A549 (cell line): ENCODE measurements at regions not wholly inside any gene's neighbourhood (a gene's known extent, or its start where the extent isn't known, plus 50 kb on each side); places are given as distances from the start of the nearest gene placed in this dataset.

Experiments used
- ATAC-seq, 2 experiments: fragments of 200-7000 bp in 1 of 2; fragments of >200 bp in 1 of 2; cut with Nextera tagmentation in 1 of 2; cut with Tn5 transposase in 1 of 2; 3 replicates each; pipeline versions ENCODE4 v1.8.0 to v1.9.1; 2018 to 2020; ENCODE audit warnings: mild to moderate bottlenecking in 1 of 2, moderate library complexity in 1 of 2
- CTCF ChIA-PET: fragments of 300-600 bp; sonication (Branson Sonifier 250); formaldehyde crosslinking; extraction: SDS; loops from one replicate; lab custom pipeline; 2021; ENCODE audit warnings: antibody characterized with exemption, inconsistent platforms; lab: Yijun Ruan, JAX
- POLR2A ChIA-PET: fragments of 350-600 bp; formaldehyde crosslinking; extraction: SDS; loops from one replicate; lab custom pipeline; 2021; ENCODE audit warnings: antibody characterized with exemption, inconsistent platforms; lab: Yijun Ruan, JAX
- DNase-seq, 2 experiments: peaks; one replicate each; pipeline versions ENCODE4 v3.0.0 to v3.0.0-alpha.2; 2011 to 2016; ENCODE audit warnings: low read depth in 1 of 2, low spot score in 1 of 2
- FAIRE-seq: peaks from 2 replicates; lab custom pipeline; 2011; peaks lifted over from hg19 to GRCh38; lab: Jason Lieb, UNC
- H3K27ac ChIP-seq, 2 experiments: fragments of >200 bp; sonication (Bioruptor Twin); formaldehyde crosslinking; 3 replicates each; pipeline ENCODE4 v1.5.1; 2016 to 2017
- H3K4me1 ChIP-seq: fragments of >200 bp; sonication (Bioruptor Twin); formaldehyde crosslinking; 3 replicates; pipeline ENCODE4 v1.6.1; 2016
- H3K4me2 ChIP-seq: fragments of >200 bp; sonication (Bioruptor Twin); formaldehyde crosslinking; 3 replicates; pipeline ENCODE4 v1.6.1; 2016
- H3K4me3 ChIP-seq: fragments of >200 bp; sonication (Bioruptor Twin); formaldehyde crosslinking; 3 replicates; pipeline ENCODE4 v1.5.1; 2016
- H3K9me3 ChIP-seq: fragments of >200 bp; sonication (Bioruptor Twin); formaldehyde crosslinking; 3 replicates; pipeline ENCODE4 v1.6.1; 2016
- CBX8 ChIP-seq: fragments of 200-600 bp; sonication (generic); IDR thresholded peaks from 2 replicates; pipeline ENCODE4 v1.6.1; 2016
- CHD2 ChIP-seq: fragments of 150-350 bp; IDR thresholded peaks from 2 replicates; pipeline ENCODE4 v1.6.1; 2014; ENCODE audit warnings: low read length; ENCODE audit not compliant: partially characterized antibody
- CHD4 ChIP-seq: fragments of 200-600 bp; sonication (generic); IDR thresholded peaks from 2 replicates; pipeline ENCODE4 v1.6.1; 2016; ENCODE audit warnings: antibody characterized with exemption, mild to moderate bottlenecking, borderline replicate concordance
- EP300 ChIP-seq, 2 experiments: fragments of >200 bp; sonication (Bioruptor Twin); formaldehyde crosslinking; IDR thresholded peaks; 2 replicates in 1 of 2; 3 replicates in 1 of 2; pipeline ENCODE4 v1.6.1; 2016 to 2017
- FOSB ChIP-seq: fragments of 250-450 bp; sonication (Bioruptor Pico); IDR thresholded peaks from 2 replicates; pipeline ENCODE4 v1.5.0; 2020; ENCODE audit warnings: mild to moderate bottlenecking, moderate library complexity
- FOSL2 ChIP-seq, 2 experiments: fragments of 450-650 bp in 1 of 2; fragments of >200 bp in 1 of 2; sonication (Bioruptor Twin) in 1 of 2; formaldehyde crosslinking; IDR thresholded peaks; 2 replicates each; pipeline versions ENCODE4 v1.5.0 to v1.6.1; 2016 to 2020; ENCODE audit warnings: mild to moderate bottlenecking in 1 of 2, moderate library complexity in 1 of 2
- HDAC2 ChIP-seq: fragments of 200-600 bp; sonication (generic); IDR thresholded peaks from 2 replicates; pipeline ENCODE4 v1.6.1; 2016
- NFE2L2 ChIP-seq: fragments of 150-350 bp; conservative IDR thresholded peaks from 2 replicates; pipeline ENCODE4 v1.6.1; 2014; ENCODE audit warnings: low read length
- NR3C1 ChIP-seq: fragments of >200 bp; sonication (Bioruptor Twin); formaldehyde crosslinking; IDR thresholded peaks from 3 replicates; pipeline ENCODE4 v1.6.1; 2017
- PHF8 ChIP-seq: fragments of 200-600 bp; sonication (generic); IDR thresholded peaks from 2 replicates; pipeline ENCODE4 v1.6.1; 2016; ENCODE audit warnings: low read depth, mild to moderate bottlenecking, antibody characterized with exemption, moderate library complexity, borderline replicate concordance
- POLR2AphosphoS2 ChIP-seq: conservative IDR thresholded peaks from 2 replicates; pipeline ENCODE4 v1.6.1; 2012; ENCODE audit warnings: low read length, improper control_type of control experiment, inconsistent platforms
- RAD21 ChIP-seq, 2 experiments: fragments of >200 bp in 1 of 2; sonication (Bioruptor Twin) in 1 of 2; formaldehyde crosslinking in 1 of 2; IDR thresholded peaks in 1 of 2; conservative IDR thresholded peaks in 1 of 2; 2 replicates in 1 of 2; 3 replicates in 1 of 2; pipeline ENCODE4 v1.6.1; 2012 to 2018; ENCODE audit warnings: inconsistent platforms in 1 of 2
- RFX5 ChIP-seq: fragments of 450-650 bp; IDR thresholded peaks from 2 replicates; pipeline ENCODE4 v1.7.1; 2014; ENCODE audit warnings: antibody characterized with exemption, mild to moderate bottlenecking, moderate library complexity
- RNF2 ChIP-seq: fragments of 200-600 bp; sonication (generic); IDR thresholded peaks from 2 replicates; pipeline ENCODE4 v1.6.1; 2016; ENCODE audit warnings: low read depth, mild to moderate bottlenecking, antibody characterized with exemption, moderate library complexity, borderline replicate concordance
- ZC3H11A ChIP-seq: fragments of 450-650 bp; IDR thresholded peaks from 2 replicates; pipeline ENCODE4 v1.6.1; 2014; ENCODE audit warnings: antibody characterized with exemption, mild to moderate bottlenecking
- WGBS: methylation state at CpG from one replicate; pipeline ENCODE4 v1.1.6; 2017; ENCODE audit errors: missing lambda C conversion rate; 5-methylcytosine and 5-hydroxymethylcytosine counted together
- TF ChIP-seq, protein P1 (sequence below): fragments of 250-450 bp; sonication (Bioruptor Pico); IDR thresholded peaks from 2 replicates; pipeline ENCODE4 v1.5.0; 2021; ENCODE audit warnings: mild to moderate bottlenecking, moderate library complexity, borderline replicate concordance
- TF ChIP-seq, protein P2 (sequence below): IDR thresholded peaks from 2 replicates; pipeline ENCODE4 v1.6.1; 2012
- TF ChIP-seq, protein P3 (sequence below): fragments of 200-600 bp; sonication (generic); IDR thresholded peaks from 2 replicates; pipeline ENCODE4 v1.6.1; 2016; ENCODE audit warnings: antibody characterized with exemption, mild to moderate bottlenecking, moderate library complexity
- TF ChIP-seq, protein P4 (sequence below): fragments of 150-350 bp; IDR thresholded peaks from 2 replicates; pipeline ENCODE4 v1.6.1; 2014; ENCODE audit warnings: low read depth, mild to moderate bottlenecking, low read length
- TF ChIP-seq, protein P5 (sequence below): fragments of >200 bp; sonication (Bioruptor Twin); formaldehyde crosslinking; IDR thresholded peaks from 3 replicates; pipeline ENCODE4 v1.6.1; 2016

DNA sequence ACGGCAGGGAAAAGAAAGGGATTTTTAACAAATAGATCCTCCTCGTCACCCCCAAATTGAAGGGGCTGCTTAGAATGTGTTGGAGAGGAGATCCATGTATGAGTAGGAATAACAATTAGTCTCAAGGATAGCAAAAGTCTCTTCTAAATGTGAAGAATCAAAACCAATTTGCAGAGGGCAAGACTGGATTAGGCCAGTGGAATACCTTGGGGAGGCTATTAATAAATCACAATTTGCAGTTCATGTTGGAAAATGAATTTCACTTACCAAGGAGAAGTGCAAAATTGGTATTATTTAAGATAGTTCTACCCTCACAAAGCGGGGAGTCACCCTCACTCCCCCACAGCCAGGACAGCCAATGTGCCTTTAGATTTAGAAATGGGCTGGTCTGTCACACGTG is 299.8 kb upstream of the SLC30A5 start:
- H3K27ac ChIP-seq, result no peak overlapping the region
- CTCF ChIA-PET, result no interaction called here
- no peak for FAIRE-seq
- no peak for ATAC-seq
- H3K4me3 ChIP-seq, result no peak overlapping the region
- POLR2A ChIA-PET, result no interaction called here
- H3K4me2 ChIP-seq, result no peak overlapping the region
- DNase-seq, result no peak
- no peaks in the 10 kb centered on the region for H3K4me1 ChIP-seq
- TF ChIP-seq FOSB (no peak), PHF8 (no peak), CHD4 (no peak)
- TF ChIP-seq, protein P1, sequence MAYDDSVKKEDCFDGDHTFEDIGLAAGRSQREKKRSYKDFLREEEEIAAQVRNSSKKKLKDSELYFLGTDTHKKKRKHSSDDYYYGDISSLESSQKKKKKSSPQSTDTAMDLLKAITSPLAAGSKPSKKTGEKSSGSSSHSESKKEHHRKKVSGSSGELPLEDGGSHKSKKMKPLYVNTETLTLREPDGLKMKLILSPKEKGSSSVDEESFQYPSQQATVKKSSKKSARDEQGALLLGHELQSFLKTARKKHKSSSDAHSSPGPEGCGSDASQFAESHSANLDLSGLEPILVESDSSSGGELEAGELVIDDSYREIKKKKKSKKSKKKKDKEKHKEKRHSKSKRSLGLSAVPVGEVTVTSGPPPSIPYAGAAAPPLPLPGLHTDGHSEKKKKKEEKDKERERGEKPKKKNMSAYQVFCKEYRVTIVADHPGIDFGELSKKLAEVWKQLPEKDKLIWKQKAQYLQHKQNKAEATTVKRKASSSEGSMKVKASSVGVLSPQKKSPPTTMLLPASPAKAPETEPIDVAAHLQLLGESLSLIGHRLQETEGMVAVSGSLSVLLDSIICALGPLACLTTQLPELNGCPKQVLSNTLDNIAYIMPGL, result no peak
- H3K9me3 ChIP-seq, result no peaks in the 10 kb centered on the region
- WGBS, result 48% methylated on average over 4 of the region's 4 CpGs

DNA sequence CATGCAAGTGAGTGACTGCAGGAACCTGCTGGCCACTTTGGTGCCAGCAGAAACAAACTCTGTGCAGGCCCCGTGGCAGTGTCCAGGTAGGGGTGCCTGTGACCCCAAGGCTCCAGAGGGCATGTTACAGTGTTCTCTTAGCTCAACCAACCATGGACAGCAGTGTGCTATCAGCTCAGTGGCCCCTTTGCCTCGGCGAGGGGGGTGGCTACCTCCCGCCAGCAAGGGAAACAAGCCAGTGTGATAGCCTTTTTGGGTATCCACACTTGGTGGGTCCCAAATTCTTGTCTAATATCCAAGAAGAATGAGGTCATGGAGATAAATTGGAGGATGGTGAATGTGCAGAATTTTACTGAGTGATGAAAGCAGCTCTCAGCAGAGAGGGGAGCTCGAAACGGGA is 298.6 kb upstream of the SLC30A5 start:
- no peaks in the 10 kb centered on the region for H3K9me3 ChIP-seq
- ChIA-PET CTCF (no interaction called here), POLR2A (no interaction called here)
- FAIRE-seq (no peak), DNase-seq (no peak), ATAC-seq (no peak)
- no peak for TF ChIP-seq RAD21 (conservative IDR thresholded peaks at IDR 0.05 in 1 of 2, IDR thresholded peaks at IDR 0.05 in 1 of 2)
- no peak for TF ChIP-seq CHD2
- no peak overlapping the region for H3K27ac ChIP-seq
- no peak overlapping the region for H3K4me2 ChIP-seq
- no peaks in the 10 kb centered on the region for H3K4me1 ChIP-seq
- 23% methylated on average over 6 of the region's 6 CpGs for WGBS
- no peak overlapping the region for H3K4me3 ChIP-seq

DNA sequence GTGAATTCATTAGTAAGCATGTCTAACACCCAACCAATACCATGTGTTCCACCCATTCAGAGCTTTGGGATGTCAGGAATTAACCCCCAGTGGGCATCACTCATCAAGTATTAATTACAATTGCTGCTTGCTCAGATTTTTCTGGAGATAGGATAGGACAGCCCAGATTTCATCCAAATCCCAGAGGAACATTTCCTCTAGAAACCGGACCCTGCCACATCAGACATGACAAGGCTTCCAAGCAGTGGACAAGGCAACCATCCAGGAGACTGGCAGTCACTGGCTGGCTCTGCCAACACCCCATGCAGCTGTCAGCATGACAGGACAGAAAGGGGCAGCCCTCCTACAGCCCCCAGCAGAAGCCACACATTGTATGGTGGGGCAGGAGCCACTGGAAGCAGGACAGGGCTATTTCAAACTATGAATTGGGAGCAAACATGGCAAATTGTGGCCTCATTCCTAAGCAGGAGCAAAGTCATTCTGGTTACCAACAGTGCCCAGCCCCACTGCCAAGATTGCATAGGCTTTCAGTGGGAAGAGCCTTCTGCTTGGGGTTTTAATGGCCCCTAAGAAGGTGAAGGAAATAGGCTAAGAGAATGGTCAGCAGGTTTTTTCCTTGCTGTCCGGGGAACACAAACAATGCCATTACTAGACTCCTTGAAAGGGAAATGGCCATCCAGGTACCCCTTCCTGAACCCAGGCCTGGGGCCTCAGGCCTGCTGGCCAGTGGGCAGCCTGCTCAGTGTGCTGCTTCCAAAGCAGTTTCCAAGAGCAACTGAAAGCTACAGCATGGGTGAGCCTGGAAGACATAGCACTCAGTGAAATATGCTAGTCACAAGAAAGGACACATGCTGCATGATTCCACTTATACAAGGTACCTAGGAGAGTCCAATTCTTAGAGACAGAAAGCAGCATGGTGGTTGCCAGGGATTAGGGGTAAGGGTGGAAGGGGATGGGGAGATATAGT is 294.7 kb upstream of the SLC30A5 start:
- POLR2A ChIA-PET, result no interaction called here
- Histone ChIP-seq H3K27ac (no peak overlapping the region), H3K4me2 (no peak overlapping the region), H3K9me3 (no peaks in the 10 kb centered on the region), H3K4me1 (no peaks in the 10 kb centered on the region)
- no peak for DNase-seq
- no peak for TF ChIP-seq PHF8
- TF ChIP-seq, protein P2, sequence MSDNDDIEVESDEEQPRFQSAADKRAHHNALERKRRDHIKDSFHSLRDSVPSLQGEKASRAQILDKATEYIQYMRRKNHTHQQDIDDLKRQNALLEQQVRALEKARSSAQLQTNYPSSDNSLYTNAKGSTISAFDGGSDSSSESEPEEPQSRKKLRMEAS, result no peak
- TF ChIP-seq EP300 (IDR thresholded peaks at IDR 0.05), result no peak
- no peak for TF ChIP-seq RNF2
- TF ChIP-seq NR3C1, result no peak
- TF ChIP-seq, protein P3, sequence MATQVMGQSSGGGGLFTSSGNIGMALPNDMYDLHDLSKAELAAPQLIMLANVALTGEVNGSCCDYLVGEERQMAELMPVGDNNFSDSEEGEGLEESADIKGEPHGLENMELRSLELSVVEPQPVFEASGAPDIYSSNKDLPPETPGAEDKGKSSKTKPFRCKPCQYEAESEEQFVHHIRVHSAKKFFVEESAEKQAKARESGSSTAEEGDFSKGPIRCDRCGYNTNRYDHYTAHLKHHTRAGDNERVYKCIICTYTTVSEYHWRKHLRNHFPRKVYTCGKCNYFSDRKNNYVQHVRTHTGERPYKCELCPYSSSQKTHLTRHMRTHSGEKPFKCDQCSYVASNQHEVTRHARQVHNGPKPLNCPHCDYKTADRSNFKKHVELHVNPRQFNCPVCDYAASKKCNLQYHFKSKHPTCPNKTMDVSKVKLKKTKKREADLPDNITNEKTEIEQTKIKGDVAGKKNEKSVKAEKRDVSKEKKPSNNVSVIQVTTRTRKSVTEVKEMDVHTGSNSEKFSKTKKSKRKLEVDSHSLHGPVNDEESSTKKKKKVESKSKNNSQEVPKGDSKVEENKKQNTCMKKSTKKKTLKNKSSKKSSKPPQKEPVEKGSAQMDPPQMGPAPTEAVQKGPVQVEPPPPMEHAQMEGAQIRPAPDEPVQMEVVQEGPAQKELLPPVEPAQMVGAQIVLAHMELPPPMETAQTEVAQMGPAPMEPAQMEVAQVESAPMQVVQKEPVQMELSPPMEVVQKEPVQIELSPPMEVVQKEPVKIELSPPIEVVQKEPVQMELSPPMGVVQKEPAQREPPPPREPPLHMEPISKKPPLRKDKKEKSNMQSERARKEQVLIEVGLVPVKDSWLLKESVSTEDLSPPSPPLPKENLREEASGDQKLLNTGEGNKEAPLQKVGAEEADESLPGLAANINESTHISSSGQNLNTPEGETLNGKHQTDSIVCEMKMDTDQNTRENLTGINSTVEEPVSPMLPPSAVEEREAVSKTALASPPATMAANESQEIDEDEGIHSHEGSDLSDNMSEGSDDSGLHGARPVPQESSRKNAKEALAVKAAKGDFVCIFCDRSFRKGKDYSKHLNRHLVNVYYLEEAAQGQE, result no peak
- TF ChIP-seq, protein P4, sequence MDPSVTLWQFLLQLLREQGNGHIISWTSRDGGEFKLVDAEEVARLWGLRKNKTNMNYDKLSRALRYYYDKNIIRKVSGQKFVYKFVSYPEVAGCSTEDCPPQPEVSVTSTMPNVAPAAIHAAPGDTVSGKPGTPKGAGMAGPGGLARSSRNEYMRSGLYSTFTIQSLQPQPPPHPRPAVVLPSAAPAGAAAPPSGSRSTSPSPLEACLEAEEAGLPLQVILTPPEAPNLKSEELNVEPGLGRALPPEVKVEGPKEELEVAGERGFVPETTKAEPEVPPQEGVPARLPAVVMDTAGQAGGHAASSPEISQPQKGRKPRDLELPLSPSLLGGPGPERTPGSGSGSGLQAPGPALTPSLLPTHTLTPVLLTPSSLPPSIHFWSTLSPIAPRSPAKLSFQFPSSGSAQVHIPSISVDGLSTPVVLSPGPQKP, result no peak
- TF ChIP-seq, protein P5, sequence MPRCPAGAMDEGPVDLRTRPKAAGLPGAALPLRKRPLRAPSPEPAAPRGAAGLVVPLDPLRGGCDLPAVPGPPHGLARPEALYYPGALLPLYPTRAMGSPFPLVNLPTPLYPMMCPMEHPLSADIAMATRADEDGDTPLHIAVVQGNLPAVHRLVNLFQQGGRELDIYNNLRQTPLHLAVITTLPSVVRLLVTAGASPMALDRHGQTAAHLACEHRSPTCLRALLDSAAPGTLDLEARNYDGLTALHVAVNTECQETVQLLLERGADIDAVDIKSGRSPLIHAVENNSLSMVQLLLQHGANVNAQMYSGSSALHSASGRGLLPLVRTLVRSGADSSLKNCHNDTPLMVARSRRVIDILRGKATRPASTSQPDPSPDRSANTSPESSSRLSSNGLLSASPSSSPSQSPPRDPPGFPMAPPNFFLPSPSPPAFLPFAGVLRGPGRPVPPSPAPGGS, result no peak
- no peak for TF ChIP-seq NFE2L2
- TF ChIP-seq FOSL2 (IDR thresholded peaks at IDR 0.05), result no peak
- no peak for TF ChIP-seq FOSL2 (CRISPR knock-in tag; IDR thresholded peaks at IDR 0.05)
- TF ChIP-seq HDAC2, result no peak
- no peak for TF ChIP-seq ZC3H11A
- no peak for TF ChIP-seq POLR2AphosphoS2
- TF ChIP-seq CBX8, result no peak
- TF ChIP-seq RFX5, result no peak
- TF ChIP-seq, all 56 proteins: peak for 0
- FAIRE-seq (no peak), ATAC-seq (no peak)
- WGBS, result 56% methylated on average over 2 of the region's 2 CpGs
- H3K4me3 ChIP-seq, result no peak overlapping the region
- CTCF ChIA-PET, result interaction anchor here (1.4 kb wide), 1 partner anchor 513 kb away, joined by 4 read pairs; no protein-coding TSS in a partner anchor
